ENCODE measurements at regions not wholly inside any gene's neighbourhood (a gene's known extent, or its start where the extent isn't known, plus 50 kb on each side); places are given as distances from the start of the nearest gene placed in this dataset.

GRCh38 chr11:130817330-130817944 lies 98.8 kb downstream of the SNX19 start:
- no peak for TF ChIP-seq CTCF (IDR thresholded peaks at IDR 0.05)
- no peak overlapping the region for H3K4me3 ChIP-seq
- no peak overlapping the region for H3K27ac ChIP-seq
- no peak for DNase-seq (ENCODE audit: low spot score)

GRCh38 chr11:130819625-130820024 lies 96.7 kb downstream of the SNX19 start:
- no peak for DNase-seq (ENCODE audit: low spot score)
- H3K4me3 ChIP-seq = no peak overlapping the region

More at GRCh38 chr11:130819625-130820024, 96.7 kb downstream of the SNX19 start:
- no peak overlapping the region for H3K27ac ChIP-seq
- no peak for TF ChIP-seq CTCF (IDR thresholded peaks at IDR 0.05)
